Loucy (cell line): ENCODE measurements at regions not wholly inside any gene's neighbourhood (a gene's known extent, or its start where the extent isn't known, plus 50 kb on each side); places are given as distances from the start of the nearest gene placed in this dataset.

Experiments
- EZH2phosphoT487 ChIP-seq: fragments of 200-600 bp; IDR thresholded peaks from 2 replicates; pipeline ENCODE4 v1.6.1; 2018; ENCODE audit warnings: antibody characterized with exemption, mild to moderate bottlenecking, moderate library complexity, borderline replicate concordance
- TF ChIP-seq, protein P1 (sequence below): fragments of 200-600 bp; sonication (generic); conservative IDR thresholded peaks from 2 replicates; pipeline ENCODE4 v1.5.1; 2014; ENCODE audit warnings: mild to moderate bottlenecking, antibody characterized with exemption, low read length

DNA sequence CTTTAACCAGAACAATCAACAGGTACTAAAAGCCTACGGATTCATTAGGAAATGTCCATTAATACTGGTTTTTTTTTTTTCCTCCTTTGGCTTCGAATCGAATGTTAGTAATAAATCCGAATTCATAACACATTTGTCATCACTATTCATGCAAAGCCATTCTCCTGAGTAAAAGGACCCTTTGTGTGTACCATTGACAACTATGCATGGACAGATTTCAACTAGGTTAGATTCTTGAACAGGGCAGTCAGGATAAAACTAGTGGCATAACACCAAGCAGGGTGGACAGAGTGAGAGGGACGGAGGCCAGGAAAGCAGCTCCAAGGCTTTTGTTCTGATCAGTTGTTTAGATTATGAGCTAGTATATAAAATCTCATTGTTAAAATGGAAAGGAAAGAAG is 1722.0 kb upstream of the TENM3 start:
- TF ChIP-seq EZH2phosphoT487 = no peak
- TF ChIP-seq, protein P1, sequence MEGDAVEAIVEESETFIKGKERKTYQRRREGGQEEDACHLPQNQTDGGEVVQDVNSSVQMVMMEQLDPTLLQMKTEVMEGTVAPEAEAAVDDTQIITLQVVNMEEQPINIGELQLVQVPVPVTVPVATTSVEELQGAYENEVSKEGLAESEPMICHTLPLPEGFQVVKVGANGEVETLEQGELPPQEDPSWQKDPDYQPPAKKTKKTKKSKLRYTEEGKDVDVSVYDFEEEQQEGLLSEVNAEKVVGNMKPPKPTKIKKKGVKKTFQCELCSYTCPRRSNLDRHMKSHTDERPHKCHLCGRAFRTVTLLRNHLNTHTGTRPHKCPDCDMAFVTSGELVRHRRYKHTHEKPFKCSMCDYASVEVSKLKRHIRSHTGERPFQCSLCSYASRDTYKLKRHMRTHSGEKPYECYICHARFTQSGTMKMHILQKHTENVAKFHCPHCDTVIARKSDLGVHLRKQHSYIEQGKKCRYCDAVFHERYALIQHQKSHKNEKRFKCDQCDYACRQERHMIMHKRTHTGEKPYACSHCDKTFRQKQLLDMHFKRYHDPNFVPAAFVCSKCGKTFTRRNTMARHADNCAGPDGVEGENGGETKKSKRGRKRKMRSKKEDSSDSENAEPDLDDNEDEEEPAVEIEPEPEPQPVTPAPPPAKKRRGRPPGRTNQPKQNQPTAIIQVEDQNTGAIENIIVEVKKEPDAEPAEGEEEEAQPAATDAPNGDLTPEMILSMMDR = no peak
